ENCODE measurements at regions not wholly inside any gene's neighbourhood (a gene's known extent, or its start where the extent isn't known, plus 50 kb on each side); places are given as distances from the start of the nearest gene placed in this dataset.

DNA sequence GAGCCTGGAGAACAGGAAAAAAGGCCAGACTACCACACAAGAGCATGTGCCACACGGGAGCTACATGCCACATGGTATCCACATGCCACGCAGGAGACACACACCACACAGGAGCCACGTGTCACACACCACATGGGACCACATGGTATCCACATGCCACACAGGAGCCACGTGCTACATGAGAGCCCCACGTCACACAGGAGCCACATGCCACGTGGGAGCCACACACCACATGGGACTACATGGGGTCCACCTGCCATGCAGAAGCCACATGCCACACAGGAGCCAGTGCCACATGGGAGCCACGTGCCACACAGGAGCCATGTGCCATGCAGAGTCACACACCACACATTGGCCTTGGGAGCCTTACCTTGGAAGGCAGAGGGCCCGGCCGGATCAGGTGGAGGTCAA is 244.4 kb upstream of the PPP2R2D start:
- WGBS, 2 donors (ENCODE audit: low coverage in 1 of 2) = 85 to 100% methylated on average over 1 to 2 of the region's 9 CpGs

DNA sequence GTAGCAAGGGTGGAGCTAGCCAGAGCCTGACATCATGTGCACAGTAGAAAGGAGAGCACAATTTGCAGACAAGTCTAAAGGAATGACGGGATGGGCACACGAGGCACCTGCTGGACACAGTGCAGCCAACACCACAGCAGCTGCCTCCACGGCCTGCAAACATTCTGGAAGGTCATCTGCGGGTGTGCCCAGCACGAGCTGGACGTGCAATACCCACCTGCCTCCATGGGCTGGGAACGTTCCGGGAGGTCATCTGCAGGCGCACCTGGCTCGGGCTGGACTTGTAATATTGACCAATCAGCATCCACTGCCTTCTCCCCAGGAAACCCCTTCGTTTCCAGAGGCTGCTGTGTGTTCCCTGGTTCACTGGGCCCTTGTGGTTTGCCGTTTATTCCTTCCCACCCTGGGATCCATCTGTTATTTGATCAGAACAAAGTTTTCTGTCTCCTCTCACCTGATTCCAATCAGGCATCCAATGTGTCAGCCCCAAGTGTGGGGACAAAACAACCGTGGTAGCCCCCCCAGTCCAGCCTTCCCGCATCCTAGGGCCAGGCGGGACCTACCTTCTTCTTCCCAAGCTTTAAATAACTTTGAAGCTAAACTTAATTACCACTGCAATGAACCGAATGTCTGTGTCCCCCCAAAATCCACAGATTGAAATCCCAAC is 243.4 kb upstream of the PPP2R2D start:
- TF ChIP-seq, protein P1, sequence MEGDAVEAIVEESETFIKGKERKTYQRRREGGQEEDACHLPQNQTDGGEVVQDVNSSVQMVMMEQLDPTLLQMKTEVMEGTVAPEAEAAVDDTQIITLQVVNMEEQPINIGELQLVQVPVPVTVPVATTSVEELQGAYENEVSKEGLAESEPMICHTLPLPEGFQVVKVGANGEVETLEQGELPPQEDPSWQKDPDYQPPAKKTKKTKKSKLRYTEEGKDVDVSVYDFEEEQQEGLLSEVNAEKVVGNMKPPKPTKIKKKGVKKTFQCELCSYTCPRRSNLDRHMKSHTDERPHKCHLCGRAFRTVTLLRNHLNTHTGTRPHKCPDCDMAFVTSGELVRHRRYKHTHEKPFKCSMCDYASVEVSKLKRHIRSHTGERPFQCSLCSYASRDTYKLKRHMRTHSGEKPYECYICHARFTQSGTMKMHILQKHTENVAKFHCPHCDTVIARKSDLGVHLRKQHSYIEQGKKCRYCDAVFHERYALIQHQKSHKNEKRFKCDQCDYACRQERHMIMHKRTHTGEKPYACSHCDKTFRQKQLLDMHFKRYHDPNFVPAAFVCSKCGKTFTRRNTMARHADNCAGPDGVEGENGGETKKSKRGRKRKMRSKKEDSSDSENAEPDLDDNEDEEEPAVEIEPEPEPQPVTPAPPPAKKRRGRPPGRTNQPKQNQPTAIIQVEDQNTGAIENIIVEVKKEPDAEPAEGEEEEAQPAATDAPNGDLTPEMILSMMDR (IDR thresholded peaks at IDR 0.05) = no peak
- TF ChIP-seq POLR2AphosphoS5 (IDR thresholded peaks at IDR 0.05) = no peak
- TF ChIP-seq POLR2A (IDR thresholded peaks at IDR 0.05) = no peak
- no peak for TF ChIP-seq EP300 (IDR thresholded peaks at IDR 0.05)
- no peaks in the 10 kb centered on the region for H3K36me3 ChIP-seq
- no peak overlapping the region for H3K4me3 ChIP-seq
- WGBS, 2 donors (ENCODE audit: low coverage in 1 of 2) = 77% methylated on average over 7 of the region's 16 CpGs; no CpG with 5 or more reads in 1 of the 2 donors
- ATAC-seq = no peak
- H3K27ac ChIP-seq = no peak overlapping the region
- H3K4me1 ChIP-seq = no peaks in the 10 kb centered on the region
- H3K27me3 ChIP-seq = peaks cover 20% of the 10 kb centered on the region
- H3K9me3 ChIP-seq = peaks cover 0 to 9% (median 0%) of the 10 kb centered on the region in 3 donors

More for the DNA sequence above, 244.4 kb upstream of the PPP2R2D start:
- no peak for ATAC-seq
- Histone ChIP-seq H3K27ac (no peak overlapping the region), H3K9me3 (peaks cover 0 to 9% (median 0%) of the 10 kb centered on the region in 3 donors), H3K4me3 (no peak overlapping the region), H3K4me1 (no peaks in the 10 kb centered on the region), H3K36me3 (no peaks in the 10 kb centered on the region), H3K27me3 (peaks cover 29% of the 10 kb centered on the region)
- TF ChIP-seq POLR2AphosphoS5 (IDR thresholded peaks at IDR 0.05) (no peak), EP300 (IDR thresholded peaks at IDR 0.05) (no peak), POLR2A (IDR thresholded peaks at IDR 0.05) (no peak)
- TF ChIP-seq, protein P1 (IDR thresholded peaks at IDR 0.05) = no peak

DNA sequence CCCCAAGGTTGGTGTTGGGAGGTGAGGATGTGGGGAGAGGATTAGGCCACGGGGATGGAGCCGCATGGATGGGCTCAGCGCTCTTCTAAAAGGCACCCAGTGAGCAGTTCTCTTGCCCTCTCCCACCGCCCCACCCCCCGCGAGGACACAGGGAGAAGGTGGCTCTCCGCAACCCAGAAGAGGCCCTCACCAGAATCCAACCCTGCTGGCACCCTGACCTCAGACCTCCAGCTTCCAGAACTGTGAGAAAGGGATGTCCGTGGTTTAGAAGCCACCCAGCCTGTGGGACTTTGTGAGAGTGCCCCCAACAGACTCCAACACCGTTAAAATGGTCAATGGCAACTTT is 242.8 kb upstream of the PPP2R2D start:
- Histone ChIP-seq H3K27me3 (peaks cover 15% of the 10 kb centered on the region), H3K4me1 (no peaks in the 10 kb centered on the region), H3K36me3 (no peaks in the 10 kb centered on the region), H3K9me3 (peaks cover 0 to 9% (median 0%) of the 10 kb centered on the region in 3 donors), H3K4me3 (no peak overlapping the region), H3K27ac (no peak overlapping the region)
- ATAC-seq = no peak
- no peak for TF ChIP-seq POLR2AphosphoS5 (IDR thresholded peaks at IDR 0.05)
- TF ChIP-seq EP300 (IDR thresholded peaks at IDR 0.05) = no peak
- TF ChIP-seq, protein P1 (IDR thresholded peaks at IDR 0.05) = no peak
- TF ChIP-seq POLR2A (IDR thresholded peaks at IDR 0.05) = no peak
- 79 to 80% methylated on average over 1 to 6 of the region's 9 CpGs for WGBS, 2 donors (ENCODE audit: low coverage in 1 of 2)

DNA sequence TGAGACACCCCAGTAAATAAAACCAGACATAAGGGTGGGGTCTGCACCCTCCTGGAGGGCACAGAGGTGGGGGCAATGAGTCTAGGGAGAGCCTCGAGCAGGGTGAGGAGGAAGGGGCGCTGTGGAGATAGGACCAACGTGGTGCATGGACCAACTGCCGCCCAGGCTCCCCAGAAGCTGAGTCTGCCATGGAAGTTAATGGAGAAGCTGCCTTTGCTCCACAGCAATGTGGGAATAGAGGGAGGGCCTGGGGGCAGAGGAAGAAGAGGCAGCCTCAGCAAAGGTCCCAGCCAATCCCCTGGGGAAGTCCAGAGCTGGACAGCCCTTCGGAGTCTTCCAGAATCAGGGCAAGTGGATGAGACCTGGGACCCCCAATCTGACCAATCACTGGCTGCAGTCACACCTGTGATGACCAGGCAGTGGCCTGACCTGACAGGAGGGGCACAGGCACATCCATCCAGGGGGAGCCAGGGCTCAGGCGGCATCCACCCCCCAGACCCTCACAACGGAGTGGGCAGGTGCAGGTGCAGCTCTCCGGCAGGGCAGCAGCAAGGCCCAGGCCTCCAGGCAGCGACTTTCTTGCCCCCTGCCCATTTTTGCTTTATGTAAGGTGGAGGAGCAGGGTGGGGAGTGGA is 242.2 kb upstream of the PPP2R2D start:
- Histone ChIP-seq H3K4me1 (no peaks in the 10 kb centered on the region), H3K36me3 (no peaks in the 10 kb centered on the region), H3K27me3 (peaks cover 9% of the 10 kb centered on the region), H3K4me3 (no peak overlapping the region), H3K9me3 (peaks cover 0 to 9% (median 0%) of the 10 kb centered on the region in 3 donors), H3K27ac (no peak overlapping the region)
- no peak for ATAC-seq
- 89% methylated on average over 3 of the region's 9 CpGs; no CpG with 5 or more reads in 1 of the 2 donors for WGBS, 2 donors (ENCODE audit: low coverage in 1 of 2)
- TF ChIP-seq, protein P1 (IDR thresholded peaks at IDR 0.05) = no peak
- TF ChIP-seq POLR2A (IDR thresholded peaks at IDR 0.05) (no peak), EP300 (IDR thresholded peaks at IDR 0.05) (no peak), POLR2AphosphoS5 (IDR thresholded peaks at IDR 0.05) (no peak)

DNA sequence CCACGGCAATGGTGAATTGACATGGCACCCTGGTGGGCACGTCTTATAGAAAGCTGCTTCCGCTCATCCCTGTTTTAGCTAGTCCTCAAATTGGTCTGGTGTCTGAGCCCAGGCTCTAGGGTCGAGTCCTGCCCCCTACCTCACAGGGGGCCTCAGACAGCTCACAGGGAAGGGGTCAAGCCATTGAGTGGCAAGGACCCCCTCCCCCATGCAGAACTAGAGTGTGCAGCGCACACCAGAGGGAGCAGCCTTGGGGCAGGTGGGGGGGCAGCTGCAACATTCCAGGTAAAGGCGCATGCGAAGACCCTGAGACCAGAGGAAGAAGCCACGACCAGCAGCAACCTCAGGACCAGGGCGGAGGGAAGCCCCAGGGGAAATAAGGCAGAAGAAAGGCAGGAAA is 240.4 kb upstream of the PPP2R2D start:
- H3K4me3 ChIP-seq = no peak overlapping the region
- TF ChIP-seq POLR2AphosphoS5 (IDR thresholded peaks at IDR 0.05) (no peak), EP300 (IDR thresholded peaks at IDR 0.05) (no peak), POLR2A (IDR thresholded peaks at IDR 0.05) (no peak)
- TF ChIP-seq, protein P1 (IDR thresholded peaks at IDR 0.05) = no peak
- H3K4me1 ChIP-seq = no peaks in the 10 kb centered on the region
- 76 to 91% methylated on average over 4 of the region's 9 CpGs for WGBS, 2 donors (ENCODE audit: low coverage in 1 of 2)
- H3K27ac ChIP-seq = no peak overlapping the region
- H3K9me3 ChIP-seq = peaks cover 0 to 9% (median 0%) of the 10 kb centered on the region in 3 donors
- no peak for ATAC-seq
- H3K27me3 ChIP-seq = peaks cover 3% of the 10 kb centered on the region
- H3K36me3 ChIP-seq = no peaks in the 10 kb centered on the region

All from gastroesophageal sphincter (tissue), 4 donors.